ENCODE measurements at regions not wholly inside any gene's neighbourhood (a gene's known extent, or its start where the extent isn't known, plus 50 kb on each side); places are given as distances from the start of the nearest gene placed in this dataset.

DNA sequence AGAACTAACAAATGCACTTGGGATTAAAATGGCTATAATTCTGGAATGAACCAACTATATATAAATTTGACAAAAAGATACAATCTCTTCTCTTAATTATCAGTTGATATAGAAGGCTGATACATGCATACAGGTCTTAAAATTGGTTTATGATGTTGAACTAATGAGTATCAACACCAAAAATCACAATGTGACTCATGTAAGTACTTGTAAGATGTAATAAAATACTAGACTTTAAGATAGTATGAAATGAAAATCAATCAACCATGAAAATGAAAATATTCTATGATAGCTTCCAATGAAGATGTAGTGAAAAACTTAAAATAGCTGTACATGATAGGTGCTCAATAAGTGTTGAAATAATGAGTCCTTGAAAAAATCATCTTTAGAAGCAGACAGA, 116.6 kb upstream of the SOX5 start:
- no peak for DNase-seq (ENCODE audit: low read depth in 4 of 4, low spot score in 1 of 4)

DNA sequence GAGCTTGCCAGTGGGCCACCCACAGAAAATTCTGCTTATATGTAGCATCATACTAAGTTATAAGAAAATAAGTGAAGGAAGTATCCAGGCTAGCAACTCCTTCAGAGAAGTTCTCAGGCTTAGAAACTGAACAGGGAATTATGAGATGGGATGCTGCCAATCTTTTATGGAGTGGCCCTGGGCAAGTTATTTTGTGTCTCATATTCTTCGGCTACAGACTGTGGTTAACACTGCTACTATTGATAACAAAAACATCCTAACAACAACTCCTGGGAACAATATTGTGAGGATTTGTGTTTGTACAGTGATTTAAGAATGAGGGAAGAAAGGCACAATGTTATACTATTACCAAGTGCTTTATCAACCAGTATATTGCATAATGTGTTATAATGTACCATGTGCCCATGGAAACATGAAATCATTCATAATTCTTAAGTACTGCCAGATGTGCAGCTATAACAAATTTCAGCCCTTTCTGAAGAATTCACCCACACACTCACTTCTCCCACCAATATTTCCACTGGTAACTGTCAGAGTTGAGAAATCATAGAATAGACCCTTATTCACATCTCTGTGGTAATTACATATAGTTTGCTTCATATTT, 113.3 kb upstream of the SOX5 start:
- no peak for DNase-seq (ENCODE audit: low read depth in 4 of 4, low spot score in 1 of 4)

DNA sequence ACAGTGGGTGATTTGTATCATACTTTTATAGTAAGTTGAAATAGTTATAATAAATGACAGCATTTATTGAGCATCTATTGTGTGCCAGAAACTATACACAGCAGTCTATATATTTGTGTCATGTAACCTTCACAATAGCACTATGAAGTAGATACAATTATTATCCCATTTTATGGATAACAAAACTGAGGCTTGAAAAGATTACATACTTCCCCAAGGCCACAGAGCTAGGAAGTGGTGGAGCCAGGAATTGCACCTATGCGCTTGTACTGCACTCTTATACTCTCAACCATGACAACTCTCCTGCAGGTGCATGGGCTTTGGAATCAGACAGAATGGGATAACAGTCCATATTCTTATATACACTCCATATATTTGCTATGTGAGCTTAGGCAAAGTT, 110.6 kb upstream of the SOX5 start:
- no peak for DNase-seq (ENCODE audit: low read depth in 4 of 4, low spot score in 1 of 4)

DNA sequence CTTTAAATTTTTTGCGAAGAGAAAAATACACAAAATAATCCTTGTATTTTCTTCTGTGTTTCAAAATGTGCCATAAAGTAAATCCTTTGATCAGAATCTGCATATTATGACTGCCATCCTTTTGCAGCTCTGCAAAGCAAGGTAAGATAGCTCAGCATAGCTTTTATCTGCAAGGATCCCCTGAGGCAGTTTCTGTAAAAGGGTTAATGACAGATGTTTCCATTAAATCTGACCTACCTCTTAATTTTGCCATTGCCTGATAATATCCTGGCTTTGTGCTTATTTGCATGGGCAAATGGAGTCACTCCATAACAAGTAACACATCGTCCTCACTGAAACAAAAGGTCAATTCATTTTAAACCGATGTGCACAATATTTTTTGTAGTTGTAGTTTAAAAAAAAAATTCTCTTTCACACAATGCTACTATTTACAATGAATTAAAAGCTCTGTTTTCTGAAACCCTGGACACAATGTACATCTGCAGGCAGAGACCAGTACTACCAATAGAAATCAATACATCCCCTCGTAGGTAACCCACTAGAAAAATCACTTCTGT, 108.5 kb upstream of the SOX5 start:
- DNase-seq (ENCODE audit: low read depth in 4 of 4, low spot score in 1 of 4), result no peak

DNA sequence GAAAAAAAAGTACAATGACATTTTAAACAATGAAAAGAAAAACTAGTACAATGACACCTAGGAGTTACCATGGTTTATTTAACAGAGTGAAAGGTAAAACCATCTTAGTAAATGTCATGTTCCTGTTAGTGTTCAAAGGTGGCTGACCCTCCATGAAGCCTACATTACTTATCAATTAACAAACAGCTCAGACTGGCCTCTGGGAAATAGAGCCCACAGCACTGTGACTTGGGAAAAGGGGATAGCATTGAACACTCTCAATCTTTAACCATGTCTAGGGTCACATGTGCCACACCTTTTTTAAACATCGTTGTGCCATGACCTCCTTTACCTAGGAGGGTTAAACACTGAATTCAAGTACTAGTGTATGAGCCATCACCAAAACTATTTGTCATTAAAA, 106.3 kb upstream of the SOX5 start:
- DNase-seq (ENCODE audit: low read depth in 4 of 4, low spot score in 1 of 4), result no peak

DNA sequence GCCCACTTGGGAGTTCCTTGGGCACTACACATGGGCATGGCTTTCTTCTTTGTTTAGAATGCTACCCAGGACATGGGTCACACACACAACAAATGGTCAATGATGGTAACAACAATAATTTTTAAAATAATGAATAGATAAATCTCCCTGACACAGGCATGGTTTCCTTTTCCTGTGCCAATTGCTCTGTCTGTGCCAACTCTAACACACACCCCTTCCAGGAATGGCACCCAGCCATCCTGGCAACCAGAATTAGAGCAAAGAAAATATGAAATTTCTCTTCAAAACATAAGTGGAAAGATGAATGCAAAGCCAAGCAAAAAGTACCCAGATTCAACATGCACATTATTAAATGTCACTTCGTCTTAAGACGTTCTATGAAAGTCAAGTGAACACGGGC, 104.9 kb upstream of the SOX5 start:
- DNase-seq (ENCODE audit: low read depth in 4 of 4, low spot score in 1 of 4), result no peak

DNA sequence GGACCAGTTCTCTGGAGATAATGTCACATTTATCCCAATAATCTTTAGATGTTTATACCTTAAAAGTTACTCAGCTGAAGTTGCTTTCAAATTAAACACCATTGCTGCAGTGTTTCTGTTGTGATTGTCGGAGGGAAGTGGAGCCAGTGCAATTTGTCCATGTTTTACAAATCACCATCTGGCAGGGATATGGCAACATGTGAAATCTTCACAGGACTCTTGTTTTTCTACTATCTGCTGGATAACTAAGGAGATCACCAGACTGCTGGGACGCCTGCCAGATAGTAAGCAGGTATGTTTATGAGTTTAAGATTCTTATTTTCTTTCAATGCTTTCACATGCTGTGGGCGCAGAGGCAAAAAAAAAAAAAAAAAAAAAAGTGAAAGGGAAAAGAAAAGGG, 100.3 kb upstream of the SOX5 start:
- DNase-seq (ENCODE audit: low read depth in 4 of 4, low spot score in 1 of 4), result no peak

DNA sequence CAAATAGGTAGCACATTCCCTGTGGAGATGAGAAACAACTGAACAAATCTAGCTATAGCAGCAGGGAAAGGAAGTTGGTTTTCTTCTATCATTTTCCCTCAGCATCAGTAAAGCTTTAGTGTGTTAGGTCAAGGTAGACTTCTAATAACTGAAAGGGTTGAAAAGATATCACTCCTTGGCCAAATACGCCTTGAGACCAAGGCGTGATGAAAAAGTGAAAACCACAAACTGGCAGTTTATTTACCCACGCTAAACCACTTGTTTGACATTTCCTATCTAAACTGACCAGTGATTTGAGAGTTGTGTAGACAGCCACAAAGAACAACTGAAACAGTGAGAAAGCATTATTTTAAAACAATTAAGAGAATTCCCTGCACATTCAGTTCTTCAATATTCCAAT, 99.6 kb upstream of the SOX5 start:
- DNase-seq (ENCODE audit: low read depth in 4 of 4, low spot score in 1 of 4), result no peak

DNA sequence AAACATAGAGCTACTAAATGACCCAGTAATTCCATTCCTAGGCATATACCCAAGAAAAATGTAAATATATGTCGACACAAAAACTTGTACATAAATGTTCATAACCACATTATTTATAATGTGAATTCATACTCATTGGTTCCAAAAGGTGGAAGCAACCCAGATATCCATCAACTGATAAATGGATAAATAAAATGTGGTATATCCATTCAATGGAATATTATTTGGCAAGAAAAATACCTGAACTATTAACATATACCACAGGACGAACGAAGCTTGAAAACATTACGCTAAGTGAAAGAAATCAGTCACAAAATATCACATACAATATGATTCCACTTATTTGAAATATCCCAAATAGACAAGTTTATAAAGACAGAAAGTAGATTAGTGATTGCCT, 99.0 kb upstream of the SOX5 start:
- DNase-seq (ENCODE audit: low read depth in 4 of 4, low spot score in 1 of 4), result no peak

DNA sequence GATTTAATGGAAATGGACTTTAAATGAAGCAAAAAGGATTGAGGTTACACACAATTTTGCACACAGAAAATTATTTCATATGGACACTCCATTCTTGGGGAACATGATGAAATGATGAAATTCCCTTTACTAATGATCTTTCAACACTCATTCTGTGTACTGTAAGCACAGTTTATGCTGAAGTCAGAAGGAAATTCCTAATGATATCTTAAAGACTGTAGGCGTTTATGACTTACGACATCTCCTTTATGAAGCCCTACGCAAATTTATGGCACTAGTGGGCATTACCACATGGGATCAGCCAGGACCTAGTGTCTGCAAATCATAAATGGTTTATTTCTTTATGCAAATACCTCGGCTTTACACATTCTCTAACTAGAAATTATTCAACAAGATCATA, 97.9 kb upstream of the SOX5 start:
- DNase-seq (ENCODE audit: low read depth in 4 of 4, low spot score in 1 of 4), result no peak

DNA sequence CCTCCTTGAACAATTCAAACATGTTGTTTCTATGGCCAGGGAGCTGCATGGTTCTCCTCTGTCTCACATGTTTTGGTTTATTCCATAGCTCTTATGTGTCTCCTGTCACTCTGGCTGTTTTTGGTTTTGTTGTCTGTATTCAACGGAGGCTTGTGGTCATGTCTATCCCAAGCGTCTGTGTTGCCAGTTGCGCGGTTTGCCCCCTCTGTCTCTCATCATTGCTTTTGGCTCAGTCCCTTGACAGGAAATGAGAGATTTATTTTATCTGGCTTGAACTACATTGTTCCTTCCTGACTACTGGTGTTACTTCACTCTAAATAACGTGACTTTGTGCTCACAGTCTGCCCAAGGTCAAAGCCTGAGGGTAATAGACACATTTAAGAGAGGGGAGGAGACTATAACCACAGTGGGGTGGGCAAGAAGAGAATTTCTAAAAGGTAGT, 96.4 kb upstream of the SOX5 start:
- no peak for DNase-seq (ENCODE audit: low read depth in 4 of 4, low spot score in 1 of 4)

DNA sequence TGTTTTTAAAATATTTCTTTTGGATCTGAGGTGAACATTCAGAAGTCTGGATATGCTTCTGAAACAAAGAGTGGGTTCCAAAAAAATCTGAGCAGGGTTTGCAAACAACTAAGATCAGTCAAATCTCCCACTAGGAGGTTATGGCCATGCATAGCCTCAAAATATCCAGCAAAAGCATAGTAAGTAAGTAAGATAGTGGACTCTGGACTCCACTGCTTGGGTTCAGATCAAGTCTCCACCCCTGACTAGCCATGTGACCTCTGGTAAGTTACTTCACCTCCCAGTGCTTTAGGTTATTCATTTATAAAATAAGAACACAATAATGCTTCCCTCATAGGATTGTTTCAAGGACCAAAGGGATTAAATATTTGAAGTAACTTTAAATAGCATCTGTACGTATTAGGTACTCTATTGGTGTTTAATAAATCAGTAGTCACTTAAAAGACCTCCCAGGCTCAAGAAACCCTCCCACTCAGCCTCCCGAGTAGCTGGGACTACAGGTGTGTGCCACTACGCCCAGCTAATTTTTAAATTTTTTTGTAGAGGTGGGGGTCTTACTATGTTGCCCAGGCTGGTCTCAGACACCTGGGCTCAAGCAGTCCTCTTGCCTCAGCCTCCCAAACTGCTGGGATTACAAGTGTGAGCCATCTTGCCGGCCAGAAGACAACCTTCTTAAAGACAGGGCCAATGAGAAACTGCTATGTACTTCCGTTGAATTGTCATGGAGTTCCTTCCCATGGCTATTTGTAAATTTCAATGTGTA, 95.7 kb upstream of the SOX5 start:
- DNase-seq (ENCODE audit: low read depth in 4 of 4, low spot score in 1 of 4), result no peak

DNA sequence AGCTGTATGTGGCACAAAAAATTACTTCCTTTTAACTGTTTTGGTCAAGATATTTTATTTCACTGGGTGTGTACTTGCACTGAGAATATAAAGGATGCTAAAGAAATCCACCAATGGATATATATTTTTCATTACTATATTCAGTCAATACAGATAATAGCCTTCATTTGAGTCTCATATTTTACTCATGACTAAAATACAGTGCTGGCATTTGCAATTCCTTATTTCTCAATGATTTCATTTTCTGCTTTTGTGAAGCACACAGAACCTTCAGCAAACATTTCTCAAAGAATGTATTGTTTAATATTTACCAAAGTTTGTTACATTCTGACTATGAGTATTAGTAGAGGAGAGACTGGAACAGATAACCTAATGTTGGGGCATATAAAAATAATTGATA, 93.2 kb upstream of the SOX5 start:
- DNase-seq (ENCODE audit: low read depth in 4 of 4, low spot score in 1 of 4), result no peak

DNA sequence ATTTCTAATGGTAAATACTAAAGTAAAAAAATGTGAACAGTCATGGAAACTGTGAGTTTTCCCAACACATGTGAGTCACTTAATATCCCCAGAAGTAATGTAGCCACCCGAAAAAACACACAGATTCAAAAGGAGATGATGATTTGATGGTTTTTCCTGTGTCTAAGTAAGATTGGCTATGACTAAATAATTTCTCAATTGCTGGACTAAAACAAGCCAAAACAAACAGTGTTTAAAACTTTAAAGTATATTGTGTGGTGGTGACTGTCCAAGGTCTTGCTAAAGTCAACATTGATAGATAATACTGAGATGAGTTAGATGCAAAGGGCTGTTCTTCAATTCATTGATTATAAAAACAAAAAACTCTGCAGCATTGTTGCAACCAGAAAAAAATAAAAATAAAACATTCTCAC, 89.6 kb upstream of the SOX5 start:
- no peak for DNase-seq (ENCODE audit: low read depth in 4 of 4, low spot score in 1 of 4)

DNA sequence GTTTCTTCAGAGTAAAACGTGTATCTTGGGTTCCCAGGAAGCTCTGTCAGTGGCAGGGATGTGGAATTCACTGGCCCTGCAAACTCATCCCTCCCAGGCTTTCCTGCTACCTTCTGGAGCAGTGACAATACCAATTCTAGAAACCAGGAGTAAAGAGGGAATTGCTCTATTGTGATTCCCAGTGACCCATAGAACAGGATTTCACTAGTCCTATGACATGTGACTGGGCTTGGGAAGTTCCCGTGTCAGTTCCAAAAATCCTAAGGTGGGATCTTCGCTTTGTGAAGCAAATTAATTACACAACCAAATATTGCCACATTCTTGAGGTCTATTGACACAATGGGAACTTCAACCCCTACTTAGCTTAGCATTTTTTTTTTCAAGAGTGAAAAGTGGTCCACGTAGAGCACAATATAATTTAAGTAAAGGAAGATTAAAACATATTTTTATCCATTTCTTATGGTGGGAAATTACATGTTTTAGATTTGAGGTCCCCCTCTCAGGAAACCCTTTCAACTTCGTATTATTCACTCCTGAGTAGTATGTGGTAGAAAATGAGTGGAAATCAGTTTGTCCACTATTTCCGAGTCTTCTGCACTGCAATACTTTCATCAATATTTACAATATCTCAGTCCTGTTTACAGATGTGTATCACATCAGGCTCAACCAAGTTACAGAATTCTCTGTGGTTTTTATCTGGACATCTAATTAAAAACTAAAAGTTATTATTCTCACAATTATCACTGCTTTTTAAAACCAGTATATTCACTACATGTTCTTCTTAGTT, 88.9 kb upstream of the SOX5 start:
- no peak for DNase-seq (ENCODE audit: low read depth in 4 of 4, low spot score in 1 of 4)

DNA sequence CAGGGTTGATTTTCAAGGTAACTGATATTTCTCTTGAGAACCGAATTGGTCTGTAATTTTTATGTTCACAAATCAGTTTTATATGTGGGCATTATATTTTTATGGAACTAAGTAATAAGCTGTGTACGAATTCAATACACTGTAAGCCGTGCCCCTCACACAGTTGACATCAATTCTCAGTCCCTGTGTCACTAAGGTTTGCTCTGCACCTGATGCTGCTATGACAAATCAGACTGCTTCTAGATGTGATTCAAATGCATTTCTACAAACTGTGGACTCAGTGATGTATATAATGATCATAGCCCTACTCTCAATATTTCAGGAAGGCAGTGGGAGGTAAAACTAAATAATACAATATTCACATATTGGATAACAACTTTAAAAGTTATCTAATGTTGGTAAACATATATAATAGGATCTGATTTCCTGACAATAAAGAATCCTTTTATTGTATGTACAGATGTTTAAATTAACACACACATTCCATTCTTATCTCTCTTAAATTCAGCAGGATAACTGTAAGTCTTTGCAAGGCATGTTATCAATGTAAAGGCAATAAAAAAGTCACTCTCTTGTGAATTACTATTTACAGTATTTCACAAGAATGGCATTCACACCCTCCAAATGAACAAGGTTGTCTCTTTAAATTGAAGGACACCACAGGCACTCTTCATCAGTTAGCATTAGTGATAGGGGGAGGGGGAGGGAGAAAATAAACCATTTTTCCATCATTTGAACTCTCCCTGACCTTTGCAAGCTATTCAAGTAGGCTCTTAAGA, 87.2 kb upstream of the SOX5 start:
- DNase-seq (ENCODE audit: low read depth in 4 of 4, low spot score in 1 of 4), result no peak

DNA sequence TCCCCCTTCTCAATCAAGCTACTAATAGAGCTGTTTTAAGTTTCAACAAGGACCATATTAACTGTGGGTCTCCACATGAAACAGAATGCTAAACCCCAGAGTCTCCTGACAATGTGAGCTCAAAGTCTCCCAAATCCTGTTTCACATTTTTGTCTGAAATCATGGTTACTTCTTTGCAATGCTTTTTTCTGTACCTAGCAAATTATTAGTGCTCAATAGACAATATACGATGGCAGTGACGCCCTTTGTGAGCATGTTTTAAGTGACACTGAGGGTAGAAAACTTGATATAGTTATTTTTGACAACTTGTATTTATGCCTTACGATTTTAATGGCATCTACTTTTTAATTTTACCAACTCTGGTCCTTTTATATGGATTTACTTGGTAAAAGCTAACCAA, 85.4 kb upstream of the SOX5 start:
- DNase-seq (ENCODE audit: low read depth in 4 of 4, low spot score in 1 of 4), result no peak

DNA sequence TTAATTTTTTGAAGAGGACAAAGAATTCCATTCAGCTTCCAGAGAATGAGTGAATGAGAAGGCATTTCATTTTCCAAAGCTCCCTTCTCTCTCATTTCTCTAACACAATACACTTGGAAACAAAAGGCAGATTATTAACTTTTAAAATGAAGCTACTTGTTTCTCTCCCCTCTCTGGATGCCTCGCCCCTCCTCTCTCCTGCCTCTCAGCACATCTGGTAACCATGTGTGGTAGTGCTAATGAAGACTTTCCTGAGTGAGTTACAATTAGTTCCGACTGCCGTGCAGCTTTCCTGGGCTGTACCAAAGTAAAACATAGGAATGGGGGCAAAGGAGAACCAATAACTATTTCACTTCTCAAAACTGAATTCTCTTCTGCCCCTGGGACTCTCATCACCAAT, 84.7 kb upstream of the SOX5 start:
- no peak for DNase-seq (ENCODE audit: low read depth in 4 of 4, low spot score in 1 of 4)

DNA sequence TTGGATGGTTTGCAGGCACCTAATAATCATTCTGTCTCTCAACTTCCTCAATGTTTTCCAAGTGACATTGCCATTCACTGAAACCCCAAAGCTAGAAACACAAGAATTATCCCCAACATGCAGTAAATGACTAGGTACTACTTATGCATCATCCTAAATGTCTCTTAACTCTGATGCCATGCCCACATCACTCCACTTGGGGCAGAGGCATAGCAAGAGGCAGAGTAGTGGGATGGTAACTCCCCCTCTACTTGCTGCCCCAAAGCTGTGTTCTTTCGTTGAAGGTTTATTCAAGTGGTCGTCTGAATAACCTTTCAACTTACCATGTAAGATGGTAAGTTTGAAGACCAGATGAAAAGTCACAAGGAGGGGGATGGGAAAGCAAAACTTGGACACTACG, 77.9 kb upstream of the SOX5 start:
- no peak for DNase-seq (ENCODE audit: low read depth in 4 of 4, low spot score in 1 of 4)

DNA sequence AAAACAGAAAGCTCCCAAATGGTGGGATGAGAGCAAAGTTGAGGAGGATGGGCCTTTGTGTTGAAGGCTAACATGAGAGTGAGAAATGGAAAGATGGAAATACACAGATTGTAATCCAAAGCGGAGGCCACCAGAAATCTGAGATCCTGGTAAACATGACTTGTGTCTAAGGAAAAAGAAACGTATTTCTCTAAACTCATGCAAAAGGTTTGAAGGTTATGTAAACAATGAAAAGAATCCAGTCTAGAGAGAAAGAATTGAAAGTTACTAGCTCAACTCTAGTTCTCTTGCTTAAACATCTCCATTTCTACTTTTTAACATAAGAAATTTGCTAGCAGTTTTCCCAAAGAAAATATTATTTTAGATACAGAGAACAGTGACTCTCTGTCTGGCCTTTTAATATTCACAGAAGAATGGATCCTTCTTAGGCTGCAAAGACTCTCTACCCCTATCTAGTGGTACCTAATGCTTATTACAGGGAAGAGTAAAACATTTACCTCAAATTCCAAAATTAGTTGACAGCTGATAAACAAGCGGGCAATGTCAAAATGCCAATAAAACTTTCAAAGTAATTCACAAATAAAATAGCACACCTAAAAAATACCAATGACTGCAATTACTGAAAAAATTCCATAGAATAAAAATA, 75.8 kb upstream of the SOX5 start:
- DNase-seq (ENCODE audit: low read depth in 4 of 4, low spot score in 1 of 4), result no peak

DNA sequence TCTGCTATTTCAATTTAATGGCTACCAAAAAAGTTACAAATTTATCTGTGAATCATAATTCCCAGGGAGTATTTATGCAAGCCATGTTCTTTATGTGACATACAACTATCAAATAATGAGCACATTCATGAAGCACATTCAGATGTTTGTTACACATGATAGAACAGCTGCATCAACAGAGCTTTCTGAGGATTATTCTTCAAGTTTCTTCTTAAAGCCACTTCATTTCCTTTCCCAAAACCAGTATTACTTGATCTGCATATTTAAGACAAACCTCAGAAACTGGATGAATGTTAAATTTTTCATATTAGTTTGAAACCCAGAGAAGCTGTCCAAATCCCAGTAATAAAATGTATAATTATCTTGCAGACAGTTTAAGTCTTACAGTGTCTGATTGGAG, 73.6 kb upstream of the SOX5 start:
- DNase-seq (ENCODE audit: low read depth in 4 of 4, low spot score in 1 of 4), result no peak

Measured in stimulated activated CD4-positive, alpha-beta T cell treated with anti-CD3 and anti-CD28 coated beads, Interleukin-1b, Interleukin-23, amount 100 ng/mL, for 24 hours (primary cell).